Gastroesophageal sphincter (tissue), 4 donors: ENCODE measurements at regions not wholly inside any gene's neighbourhood (a gene's known extent, or its start where the extent isn't known, plus 50 kb on each side); places are given as distances from the start of the nearest gene placed in this dataset.

ENCODE experiments used
- ATAC-seq: fragments of 150-250 bp; one replicate; pipeline ENCODE4 v1.9.1; 2016; ENCODE audit warnings: mild to moderate bottlenecking, moderate library complexity
- H3K27ac ChIP-seq, 4 donors: fragments of 200-600 bp; sonication (generic) in 3 of 4; 1 replicate in 3 of 4; 2 replicates in 1 of 4; pipeline ENCODE4 v1.5.1; 2016 to 2019
- H3K27me3 ChIP-seq: fragments of 200-600 bp; sonication (generic); one replicate; pipeline ENCODE4 v1.5.1; 2019
- H3K36me3 ChIP-seq, 2 donors: fragments of 200-600 bp; sonication (generic); one replicate each; pipeline ENCODE4 v1.5.1; 2019; ENCODE audit warnings: control low read depth in 1 of 2
- H3K4me1 ChIP-seq, 3 donors: fragments of 200-600 bp; sonication (generic); 1 replicate in 2 of 3; 2 replicates in 1 of 3; pipeline ENCODE4 v1.5.1; 2016 to 2019; ENCODE audit warnings: control low read depth in 2 of 3
- H3K4me3 ChIP-seq, 2 donors: fragments of 200-600 bp; sonication (generic); one replicate each; pipeline ENCODE4 v1.5.1; 2019; ENCODE audit warnings: mild to moderate bottlenecking in 1 of 2, moderate library complexity in 1 of 2
- H3K9me3 ChIP-seq, 3 donors: fragments of 200-600 bp; sonication (generic); one replicate each; pipeline ENCODE4 v1.5.1; 2017 to 2019; ENCODE audit warnings: control low read depth in 2 of 3
- EP300 ChIP-seq: sonication (generic); formaldehyde crosslinking; IDR thresholded peaks from one replicate; pipeline ENCODE4 v1.6.1; 2017; ENCODE audit warnings: antibody characterized with exemption, mild to moderate bottlenecking
- POLR2A ChIP-seq, 2 donors: fragments of 450-650 bp; IDR thresholded peaks; one replicate each; pipeline ENCODE4 v1.6.1; 2017; ENCODE audit warnings: antibody characterized with exemption in 2 of 2, mild to moderate bottlenecking in 2 of 2, moderate library complexity in 1 of 2
- POLR2AphosphoS5 ChIP-seq: sonication (generic); formaldehyde crosslinking; IDR thresholded peaks from one replicate; pipeline ENCODE4 v1.6.1; 2017; ENCODE audit warnings: antibody characterized with exemption
- WGBS, 2 donors: methylation state at CpG; one replicate each; pipeline ENCODE4 v1.1.5; 2018; ENCODE audit warnings: low coverage in 1 of 2; 5-methylcytosine and 5-hydroxymethylcytosine counted together
- TF ChIP-seq, protein P1 (sequence below), 4 experiments: fragments of 200-600 bp in 2 of 4; fragments of 450-650 bp in 2 of 4; sonication (generic) in 1 of 4; IDR thresholded peaks; one replicate each; pipeline ENCODE4 v1.5.1; 2017 to 2019; ENCODE audit warnings: antibody characterized with exemption in 4 of 4, mild to moderate bottlenecking in 2 of 4, moderate library complexity in 2 of 4

- TF ChIP-seq POLR2A (IDR thresholded peaks at IDR 0.05) (no peak), POLR2AphosphoS5 (no peak), EP300 (no peak)
- TF ChIP-seq, protein P1, sequence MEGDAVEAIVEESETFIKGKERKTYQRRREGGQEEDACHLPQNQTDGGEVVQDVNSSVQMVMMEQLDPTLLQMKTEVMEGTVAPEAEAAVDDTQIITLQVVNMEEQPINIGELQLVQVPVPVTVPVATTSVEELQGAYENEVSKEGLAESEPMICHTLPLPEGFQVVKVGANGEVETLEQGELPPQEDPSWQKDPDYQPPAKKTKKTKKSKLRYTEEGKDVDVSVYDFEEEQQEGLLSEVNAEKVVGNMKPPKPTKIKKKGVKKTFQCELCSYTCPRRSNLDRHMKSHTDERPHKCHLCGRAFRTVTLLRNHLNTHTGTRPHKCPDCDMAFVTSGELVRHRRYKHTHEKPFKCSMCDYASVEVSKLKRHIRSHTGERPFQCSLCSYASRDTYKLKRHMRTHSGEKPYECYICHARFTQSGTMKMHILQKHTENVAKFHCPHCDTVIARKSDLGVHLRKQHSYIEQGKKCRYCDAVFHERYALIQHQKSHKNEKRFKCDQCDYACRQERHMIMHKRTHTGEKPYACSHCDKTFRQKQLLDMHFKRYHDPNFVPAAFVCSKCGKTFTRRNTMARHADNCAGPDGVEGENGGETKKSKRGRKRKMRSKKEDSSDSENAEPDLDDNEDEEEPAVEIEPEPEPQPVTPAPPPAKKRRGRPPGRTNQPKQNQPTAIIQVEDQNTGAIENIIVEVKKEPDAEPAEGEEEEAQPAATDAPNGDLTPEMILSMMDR (IDR thresholded peaks at IDR 0.05): no peak
- no peaks in the 10 kb centered on the region for H3K27me3 ChIP-seq
- H3K36me3 ChIP-seq: no peaks in the 10 kb centered on the region
- no peak overlapping the region for H3K4me3 ChIP-seq
- no peak overlapping the region for H3K27ac ChIP-seq
- H3K9me3 ChIP-seq: no peaks in the 10 kb centered on the region
- WGBS, 2 donors: 71 to 100% methylated on average over 1 of the region's 1 CpG
- no peak for ATAC-seq
- no peaks in the 10 kb centered on the region for H3K4me1 ChIP-seq
Observed at GRCh38 chr4:43983610-43984009, 465.0 kb downstream of the KCTD8 start.

GRCh38 chr4:43987331-43987944 is 461.2 kb downstream of the KCTD8 start:
- no peak overlapping the region for H3K27ac ChIP-seq
- 86% methylated on average over 9 of the region's 9 CpGs; no CpG with 5 or more reads in 1 of the 2 donors for WGBS, 2 donors
- no peak for TF ChIP-seq EP300
- H3K36me3 ChIP-seq: no peaks in the 10 kb centered on the region
- no peaks in the 10 kb centered on the region for H3K27me3 ChIP-seq
- no peaks in the 10 kb centered on the region for H3K9me3 ChIP-seq
- H3K4me1 ChIP-seq: no peaks in the 10 kb centered on the region
- H3K4me3 ChIP-seq: no peak overlapping the region
- ATAC-seq: no peak

DNA sequence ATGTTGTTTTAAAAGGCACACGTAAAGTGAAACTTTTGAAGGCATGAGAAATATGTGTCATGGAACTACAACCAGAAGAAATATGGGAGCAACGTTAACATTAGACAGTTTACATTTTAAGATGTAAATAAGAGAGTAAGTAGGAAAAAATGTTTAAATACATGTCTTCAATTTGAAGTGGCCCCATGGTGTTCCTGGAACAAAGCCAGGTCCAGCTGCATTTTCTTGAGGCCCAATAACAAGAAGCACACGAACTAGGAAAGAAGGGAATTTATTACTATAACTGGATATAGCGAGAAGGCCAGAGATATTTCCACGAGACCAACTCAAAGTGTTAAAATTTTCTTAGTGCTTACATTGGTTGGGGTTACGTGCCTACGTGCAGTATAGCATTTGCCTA is 458.1 kb downstream of the KCTD8 start:
- 32 to 47% methylated on average over 7 of the region's 7 CpGs for WGBS, 2 donors
- TF ChIP-seq POLR2A (IDR thresholded peaks at IDR 0.05): no peak
- no peak for TF ChIP-seq EP300
- TF ChIP-seq POLR2AphosphoS5: no peak
- TF ChIP-seq, protein P1 (IDR thresholded peaks at IDR 0.05): no peak
- H3K4me1 ChIP-seq: no peaks in the 10 kb centered on the region
- no peak for ATAC-seq
- H3K4me3 ChIP-seq: no peak overlapping the region
- H3K36me3 ChIP-seq: no peaks in the 10 kb centered on the region
- H3K27ac ChIP-seq: no peak overlapping the region
- H3K9me3 ChIP-seq: no peaks in the 10 kb centered on the region
- no peaks in the 10 kb centered on the region for H3K27me3 ChIP-seq

GRCh38 chr4:43990963-43991362 is 457.6 kb downstream of the KCTD8 start:
- 15 to 27% methylated on average over 2 to 3 of the region's 3 CpGs for WGBS, 2 donors
- no peak overlapping the region for H3K4me3 ChIP-seq
- no peak for ATAC-seq
- H3K9me3 ChIP-seq: no peaks in the 10 kb centered on the region
- no peak overlapping the region for H3K27ac ChIP-seq
- TF ChIP-seq POLR2A (IDR thresholded peaks at IDR 0.05) (no peak), POLR2AphosphoS5 (no peak), EP300 (no peak)
- TF ChIP-seq, protein P1 (IDR thresholded peaks at IDR 0.05): no peak
- no peaks in the 10 kb centered on the region for H3K27me3 ChIP-seq
- no peaks in the 10 kb centered on the region for H3K36me3 ChIP-seq
- no peaks in the 10 kb centered on the region for H3K4me1 ChIP-seq

DNA sequence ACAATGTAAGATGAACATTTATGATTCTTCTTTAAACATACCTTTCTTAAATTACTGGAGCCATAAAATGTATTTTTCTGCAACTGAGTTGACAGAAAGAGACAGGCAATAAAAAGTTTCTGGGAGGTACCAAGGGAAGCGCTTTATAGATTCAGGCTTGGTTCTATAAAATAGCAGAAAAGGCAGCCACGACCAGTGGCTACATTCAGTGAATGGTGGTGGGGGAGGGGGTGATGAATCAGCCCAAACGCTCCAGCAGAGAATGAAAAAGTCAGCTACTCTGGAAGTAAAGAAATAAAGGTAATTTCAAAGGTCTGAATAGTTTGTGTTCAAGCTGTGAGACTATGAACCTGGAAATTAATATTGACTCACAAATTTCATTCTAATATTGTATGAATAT is 456.1 kb downstream of the KCTD8 start:
- TF ChIP-seq, protein P1 (IDR thresholded peaks at IDR 0.05): no peak
- TF ChIP-seq POLR2A (IDR thresholded peaks at IDR 0.05): no peak
- no peak for TF ChIP-seq POLR2AphosphoS5
- TF ChIP-seq EP300: no peak
- Histone ChIP-seq H3K4me3 (no peak overlapping the region), H3K4me1 (no peaks in the 10 kb centered on the region), H3K27me3 (no peaks in the 10 kb centered on the region), H3K27ac (no peak overlapping the region), H3K9me3 (no peaks in the 10 kb centered on the region), H3K36me3 (no peaks in the 10 kb centered on the region)
- no peak for ATAC-seq
- 48% methylated on average over 3 of the region's 3 CpGs; no CpG with 5 or more reads in 1 of the 2 donors for WGBS, 2 donors
